Loucy (cell line): ENCODE measurements at regions not wholly inside any gene's neighbourhood (a gene's known extent, or its start where the extent isn't known, plus 50 kb on each side); places are given as distances from the start of the nearest gene placed in this dataset.
"Not testable (repeated sequence)": the region's sequence is repeated elsewhere in the genome, so short reads cannot be mapped to it uniquely, and the experiment has no call there.

Experiments
- H2AFZ ChIP-seq: fragments of 200-600 bp; sonication (generic); 2 replicates; pipeline ENCODE4 v1.6.0; 2016; ENCODE audit warnings: antibody characterized with exemption, mild to moderate bottlenecking, low read length, moderate library complexity
- H3F3A ChIP-seq: fragments of 200-600 bp; 2 replicates; pipeline ENCODE4 v1.6.0; 2016; ENCODE audit warnings: antibody characterized with exemption, low read depth, mild to moderate bottlenecking
- H3K27me3 ChIP-seq: fragments of 200-600 bp; sonication (generic); 2 replicates; pipeline ENCODE4 v1.6.1; 2014; ENCODE audit warnings: low read length, mild to moderate bottlenecking; ENCODE audit not compliant: insufficient read depth, poor library complexity, severe bottlenecking
- H3K36me3 ChIP-seq: fragments of 200-600 bp; sonication (generic); 2 replicates; pipeline ENCODE4 v1.6.1; 2016; ENCODE audit warnings: low read length; ENCODE audit not compliant: insufficient read depth
- H3K4me1 ChIP-seq: fragments of 200-600 bp; sonication (generic); 2 replicates; pipeline ENCODE4 v1.5.1; 2014; ENCODE audit warnings: low read length, mild to moderate bottlenecking; ENCODE audit not compliant: insufficient read depth, poor library complexity, severe bottlenecking
- H3K4me2 ChIP-seq: fragments of 200-600 bp; sonication (generic); 2 replicates; pipeline ENCODE4 v1.6.0; 2014; ENCODE audit warnings: antibody characterized with exemption, low read length, low read depth, mild to moderate bottlenecking; ENCODE audit not compliant: poor library complexity, severe bottlenecking
- H3K4me3 ChIP-seq: fragments of 200-600 bp; sonication (generic); 2 replicates; pipeline ENCODE4 v1.5.1; 2014; ENCODE audit warnings: low read length, mild to moderate bottlenecking, mixed read lengths; ENCODE audit not compliant: poor library complexity, severe bottlenecking
- H3K79me2 ChIP-seq: fragments of 200-600 bp; sonication (generic); 2 replicates; pipeline ENCODE4 v1.6.1; 2014; ENCODE audit warnings: low read length; ENCODE audit not compliant: insufficient read depth
- H3K9ac ChIP-seq: fragments of 200-600 bp; sonication (generic); 2 replicates; pipeline ENCODE4 v1.6.0; 2014; ENCODE audit warnings: mild to moderate bottlenecking, low read depth, low read length, moderate library complexity; ENCODE audit not compliant: poor library complexity, severe bottlenecking
- H3K9me2 ChIP-seq: fragments of 200-600 bp; sonication (generic); replicated peaks from 2 replicates; pipeline ENCODE4 v1.6.1; 2016; ENCODE audit warnings: low read depth, low read length, mixed read lengths
- H3K9me3 ChIP-seq: fragments of 200-600 bp; sonication (generic); 2 replicates; pipeline ENCODE4 v1.6.1; 2014; ENCODE audit warnings: mild to moderate bottlenecking, antibody characterized with exemption, low read length, low read depth; ENCODE audit not compliant: insufficient read depth
- H4K20me1 ChIP-seq: fragments of 200-600 bp; sonication (generic); 2 replicates; pipeline ENCODE4 v1.6.0; 2014; ENCODE audit warnings: antibody characterized with exemption, low read length, mild to moderate bottlenecking; ENCODE audit not compliant: insufficient read depth, poor library complexity, severe bottlenecking
- EZH2phosphoT487 ChIP-seq: fragments of 200-600 bp; IDR thresholded peaks from 2 replicates; pipeline ENCODE4 v1.6.1; 2018; ENCODE audit warnings: antibody characterized with exemption, mild to moderate bottlenecking, moderate library complexity, borderline replicate concordance
- TF ChIP-seq, protein P1 (sequence below): fragments of 200-600 bp; sonication (generic); conservative IDR thresholded peaks from 2 replicates; pipeline ENCODE4 v1.5.1; 2014; ENCODE audit warnings: mild to moderate bottlenecking, antibody characterized with exemption, low read length

GRCh38 chr20:41690702-41691101, 72.5 kb upstream of the CHD6 start:
- Histone ChIP-seq H3K9me2 (no peaks in the 10 kb centered on the region), H3K9ac (no peak overlapping the region), H3K9me3 (no peaks in the 10 kb centered on the region), H3K36me3 (no peaks in the 10 kb centered on the region), H3K4me1 (peaks cover 12% of the 10 kb centered on the region), H3K4me3 (no peak overlapping the region), H3K4me2 (no peak overlapping the region), H3K27me3 (peaks cover 6% of the 10 kb centered on the region), H3F3A (no peaks in the 10 kb centered on the region), H3K79me2 (no peaks in the 10 kb centered on the region), H4K20me1 (no peaks in the 10 kb centered on the region), H2AFZ (peak overlapping the region; percentile 17; the same call in 1 of the 2 replicates)
- TF ChIP-seq, protein P1, sequence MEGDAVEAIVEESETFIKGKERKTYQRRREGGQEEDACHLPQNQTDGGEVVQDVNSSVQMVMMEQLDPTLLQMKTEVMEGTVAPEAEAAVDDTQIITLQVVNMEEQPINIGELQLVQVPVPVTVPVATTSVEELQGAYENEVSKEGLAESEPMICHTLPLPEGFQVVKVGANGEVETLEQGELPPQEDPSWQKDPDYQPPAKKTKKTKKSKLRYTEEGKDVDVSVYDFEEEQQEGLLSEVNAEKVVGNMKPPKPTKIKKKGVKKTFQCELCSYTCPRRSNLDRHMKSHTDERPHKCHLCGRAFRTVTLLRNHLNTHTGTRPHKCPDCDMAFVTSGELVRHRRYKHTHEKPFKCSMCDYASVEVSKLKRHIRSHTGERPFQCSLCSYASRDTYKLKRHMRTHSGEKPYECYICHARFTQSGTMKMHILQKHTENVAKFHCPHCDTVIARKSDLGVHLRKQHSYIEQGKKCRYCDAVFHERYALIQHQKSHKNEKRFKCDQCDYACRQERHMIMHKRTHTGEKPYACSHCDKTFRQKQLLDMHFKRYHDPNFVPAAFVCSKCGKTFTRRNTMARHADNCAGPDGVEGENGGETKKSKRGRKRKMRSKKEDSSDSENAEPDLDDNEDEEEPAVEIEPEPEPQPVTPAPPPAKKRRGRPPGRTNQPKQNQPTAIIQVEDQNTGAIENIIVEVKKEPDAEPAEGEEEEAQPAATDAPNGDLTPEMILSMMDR: no peak
- no peak for TF ChIP-seq EZH2phosphoT487

- no peak for TF ChIP-seq EZH2phosphoT487
- TF ChIP-seq, protein P1: no peak
- Histone ChIP-seq H3K9ac (no peak overlapping the region), H4K20me1 (no peaks in the 10 kb centered on the region), H3K79me2 (no peaks in the 10 kb centered on the region), H2AFZ (no peak overlapping the region), H3K27me3 (peaks cover 6% of the 10 kb centered on the region), H3K4me3 (no peak overlapping the region), H3K9me2 (no peaks in the 10 kb centered on the region), H3K4me1 (no peaks in the 10 kb centered on the region), H3K36me3 (no peaks in the 10 kb centered on the region), H3K4me2 (no peak overlapping the region), H3K9me3 (no peaks in the 10 kb centered on the region), H3F3A (no peaks in the 10 kb centered on the region)
Observed at GRCh38 chr20:41686961-41687360, 68.8 kb upstream of the CHD6 start.

DNA sequence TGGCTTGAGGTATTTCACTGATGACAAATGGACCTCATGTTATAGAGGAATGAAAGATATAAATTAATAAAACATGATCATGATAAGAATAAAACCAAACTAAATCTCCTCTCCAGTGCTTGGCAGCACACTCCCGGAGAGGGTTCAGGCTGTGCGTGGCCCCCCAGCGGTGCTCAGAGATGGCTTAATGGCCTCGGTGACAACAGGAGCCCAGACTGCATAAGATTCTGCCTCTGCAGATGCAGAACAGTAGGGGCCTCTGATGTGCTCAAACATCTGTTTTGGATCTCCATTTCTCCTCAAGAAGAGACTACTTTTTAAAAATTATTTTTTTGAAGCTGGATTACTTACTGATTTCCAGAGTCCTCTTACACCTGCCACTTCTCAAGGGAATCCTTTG, 67.0 kb upstream of the CHD6 start:
- H4K20me1 ChIP-seq, H3K4me3 ChIP-seq, H3K9me2 ChIP-seq, H3F3A ChIP-seq, H3K9ac ChIP-seq, H3K79me2 ChIP-seq, H3K36me3 ChIP-seq, H3K27me3 ChIP-seq, H3K4me1 ChIP-seq, H3K9me3 ChIP-seq, H3K4me2 ChIP-seq, H2AFZ ChIP-seq: not testable (repeated sequence)

DNA sequence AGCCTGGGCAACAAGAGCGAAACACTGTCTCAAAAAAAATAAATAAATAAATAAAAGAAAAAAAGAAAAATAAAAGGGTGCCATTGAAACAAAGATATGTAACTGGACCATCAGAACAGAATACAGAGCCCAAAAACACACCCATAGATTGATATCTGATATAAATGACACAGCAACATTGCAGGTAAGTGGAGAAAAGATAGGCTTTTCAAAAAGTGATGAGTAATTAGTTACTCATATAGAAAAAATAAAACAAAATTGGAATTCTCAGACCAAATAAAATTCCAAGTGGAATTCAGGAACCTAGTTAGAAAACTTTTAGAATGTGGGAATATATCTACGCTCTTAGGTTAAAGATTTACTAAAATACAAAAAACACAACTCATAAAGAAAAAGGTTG, 60.6 kb upstream of the CHD6 start:
- H3K9me3 ChIP-seq: no peaks in the 10 kb centered on the region
- no peaks in the 10 kb centered on the region for H3K9me2 ChIP-seq
- H3K79me2 ChIP-seq: no peaks in the 10 kb centered on the region
- H4K20me1 ChIP-seq: no peaks in the 10 kb centered on the region
- H3K27me3 ChIP-seq: peaks cover 7% of the 10 kb centered on the region
- H3F3A ChIP-seq: no peaks in the 10 kb centered on the region
- no peaks in the 10 kb centered on the region for H3K4me1 ChIP-seq
- H2AFZ ChIP-seq: no peak overlapping the region
- no peak overlapping the region for H3K4me2 ChIP-seq
- H3K4me3 ChIP-seq: no peak overlapping the region
- H3K36me3 ChIP-seq: no peaks in the 10 kb centered on the region
- TF ChIP-seq EZH2phosphoT487: no peak
- TF ChIP-seq, protein P1: no peak
- no peak overlapping the region for H3K9ac ChIP-seq
